H9 (cell line): ENCODE measurements at regions not wholly inside any gene's neighbourhood (a gene's known extent, or its start where the extent isn't known, plus 50 kb on each side); places are given as distances from the start of the nearest gene placed in this dataset.

Experiments used
- DNase-seq: peaks from one replicate; pipeline ENCODE4 v3.0.0-alpha.2; 2017
- H2AFZ ChIP-seq: one replicate; pipeline ENCODE4 v1.6.1; 2013; ENCODE audit warnings: mild to moderate bottlenecking, low read length, control low read depth, moderate library complexity
- H2AK5ac ChIP-seq: 2 replicates; pipeline ENCODE4 v1.6.1; 2013; ENCODE audit warnings: low read length, control low read depth, mixed read lengths; ENCODE audit not compliant: insufficient read length
- H2BK120ac ChIP-seq: one replicate; pipeline ENCODE4 v1.6.1; 2013; ENCODE audit warnings: low read depth, mild to moderate bottlenecking, low read length, control low read depth, inconsistent platforms; ENCODE audit not compliant: poor library complexity, severe bottlenecking
- H2BK12ac ChIP-seq: 2 replicates; pipeline ENCODE4 v1.6.1; 2013; ENCODE audit warnings: low read length, control low read depth, mixed read lengths, low read depth; ENCODE audit not compliant: insufficient read length
- H2BK15ac ChIP-seq: 2 replicates; pipeline ENCODE4 v1.6.1; 2013; ENCODE audit warnings: low read depth, low read length, control low read depth
- H2BK20ac ChIP-seq: one replicate; pipeline ENCODE4 v1.6.1; 2013; ENCODE audit warnings: low read depth, mild to moderate bottlenecking, low read length, control low read depth, inconsistent platforms; ENCODE audit not compliant: poor library complexity, severe bottlenecking
- H2BK5ac ChIP-seq: 2 replicates; pipeline ENCODE4 v1.6.1; 2013; ENCODE audit warnings: low read length, control low read depth, mixed read lengths; ENCODE audit not compliant: insufficient read length
- H3K14ac ChIP-seq: 2 replicates; pipeline ENCODE4 v1.6.1; 2013; ENCODE audit warnings: low read length, control low read depth; ENCODE audit not compliant: insufficient read depth
- H3K18ac ChIP-seq: 2 replicates; pipeline ENCODE4 v1.6.1; 2013; ENCODE audit warnings: low read depth, mild to moderate bottlenecking, mixed read lengths, low read length, control low read depth; ENCODE audit not compliant: insufficient read length
- H3K23ac ChIP-seq: 2 replicates; pipeline ENCODE4 v1.6.1; 2013; ENCODE audit warnings: low read length, control low read depth, mixed read lengths, low read depth; ENCODE audit not compliant: insufficient read length
- H3K23me2 ChIP-seq: 2 replicates; pipeline ENCODE4 v1.6.1; 2013; ENCODE audit warnings: low read depth, mild to moderate bottlenecking, mixed read lengths, low read length, control low read depth; ENCODE audit not compliant: insufficient read length, poor library complexity, severe bottlenecking
- H3K27ac ChIP-seq: 2 replicates; pipeline ENCODE4 v1.5.1; 2013; ENCODE audit warnings: low read length, control low read depth, mixed read lengths, low read depth; ENCODE audit not compliant: insufficient read length
- H3K27me3 ChIP-seq: 2 replicates; pipeline ENCODE4 v1.6.1; 2013; ENCODE audit warnings: low read length, control low read depth, inconsistent platforms; ENCODE audit not compliant: insufficient read depth
- H3K4ac ChIP-seq: 2 replicates; pipeline ENCODE4 v1.6.1; 2013; ENCODE audit warnings: low read depth, mild to moderate bottlenecking, control low read depth, inconsistent platforms, low read length, moderate library complexity
- H3K4me1 ChIP-seq: 2 replicates; pipeline ENCODE4 v1.6.1; 2013; ENCODE audit warnings: low read length, control low read depth, inconsistent platforms; ENCODE audit not compliant: insufficient read depth
- H3K4me2 ChIP-seq: 2 replicates; pipeline ENCODE4 v1.6.1; 2013; ENCODE audit warnings: low read length, control low read depth, mixed read lengths; ENCODE audit not compliant: insufficient read length, insufficient read depth
- H3K56ac ChIP-seq: 2 replicates; pipeline ENCODE4 v1.6.1; 2013; ENCODE audit warnings: low read depth, mild to moderate bottlenecking, mixed read lengths, low read length, control low read depth; ENCODE audit not compliant: insufficient read length
- H3K79me1 ChIP-seq: 2 replicates; pipeline ENCODE4 v1.6.1; 2013; ENCODE audit warnings: low read depth, mild to moderate bottlenecking, moderate library complexity, low read length, control low read depth, inconsistent platforms; ENCODE audit not compliant: insufficient read depth, poor library complexity, severe bottlenecking
- H3K79me2 ChIP-seq: 2 replicates; pipeline ENCODE4 v1.6.1; 2013; ENCODE audit warnings: low read length, control low read depth, inconsistent platforms; ENCODE audit not compliant: insufficient read depth
- H3K9ac ChIP-seq: 2 replicates; pipeline ENCODE4 v1.6.1; 2013; ENCODE audit warnings: low read length, control low read depth, mixed read lengths; ENCODE audit not compliant: insufficient read length; ENCODE audit errors: extremely low read depth
- H3K9me3 ChIP-seq: one replicate; pipeline ENCODE4 v1.6.1; 2013; ENCODE audit warnings: low read depth, low read length, inconsistent platforms; ENCODE audit not compliant: control insufficient read depth
- H3T11ph ChIP-seq: one replicate; pipeline ENCODE4 v1.6.1; 2013; ENCODE audit warnings: mild to moderate bottlenecking, low read length, control low read depth, inconsistent platforms
- H4K20me1 ChIP-seq: one replicate; pipeline ENCODE4 v1.6.1; 2013; ENCODE audit not compliant: control insufficient read depth, insufficient read length, insufficient read depth
- H4K5ac ChIP-seq: 2 replicates; pipeline ENCODE4 v1.6.1; 2013; ENCODE audit warnings: low read depth, mild to moderate bottlenecking, mixed read lengths, low read length, control low read depth; ENCODE audit not compliant: insufficient read length
- H4K8ac ChIP-seq: replicated peaks from 2 replicates; pipeline ENCODE4 v1.6.1; 2013; ENCODE audit warnings: low read length, control low read depth, mixed read lengths, low read depth; ENCODE audit not compliant: insufficient read length
- H4K91ac ChIP-seq: 2 replicates; pipeline ENCODE4 v1.6.1; 2013; ENCODE audit warnings: low read depth, mild to moderate bottlenecking, moderate library complexity, mixed read lengths, low read length, control low read depth; ENCODE audit not compliant: insufficient read length
- H3K27ac Mint-ChIP-seq, 3 experiments: 2 replicates in 2 of 3; 3 replicates in 1 of 3; pipeline ENCODE4 v1.8.0; 2020 to 2021; ENCODE audit warnings: mixed read lengths in 3 of 3, mild to moderate bottlenecking in 1 of 3, moderate library complexity in 1 of 3
- H3K27me3 Mint-ChIP-seq: 2 replicates; pipeline ENCODE4 v1.8.0; 2021; ENCODE audit warnings: low read depth, mild to moderate bottlenecking, moderate library complexity, mixed read lengths
- H3K36me3 Mint-ChIP-seq, 3 experiments: 2 replicates in 2 of 3; 3 replicates in 1 of 3; pipeline ENCODE4 v1.8.0; 2020 to 2021; ENCODE audit warnings: low read depth in 3 of 3, mixed read lengths in 3 of 3; ENCODE audit not compliant: insufficient read depth in 1 of 3
- H3K4me1 Mint-ChIP-seq, 2 experiments: 2 replicates each; pipeline ENCODE4 v1.8.0; 2020; ENCODE audit warnings: mixed read lengths in 2 of 2
- H3K4me3 Mint-ChIP-seq, 2 experiments: 2 replicates in 1 of 2; 3 replicates in 1 of 2; pipeline ENCODE4 v1.8.0; 2020 to 2021; ENCODE audit warnings: mild to moderate bottlenecking in 2 of 2, mixed read lengths in 2 of 2, moderate library complexity in 1 of 2
- H3K9me3 Mint-ChIP-seq, 2 experiments: 2 replicates in 1 of 2; 3 replicates in 1 of 2; pipeline ENCODE4 v1.8.0; 2020; ENCODE audit warnings: mild to moderate bottlenecking in 2 of 2, mixed read lengths in 2 of 2, moderate library complexity in 1 of 2
- TF ChIP-seq, protein P1 (sequence below): fragments of 200-600 bp; sonication (generic); conservative IDR thresholded peaks from 3 replicates; pipeline ENCODE4 v1.8.0; 2021; ENCODE audit warnings: antibody characterized with exemption, mild to moderate bottlenecking

DNA sequence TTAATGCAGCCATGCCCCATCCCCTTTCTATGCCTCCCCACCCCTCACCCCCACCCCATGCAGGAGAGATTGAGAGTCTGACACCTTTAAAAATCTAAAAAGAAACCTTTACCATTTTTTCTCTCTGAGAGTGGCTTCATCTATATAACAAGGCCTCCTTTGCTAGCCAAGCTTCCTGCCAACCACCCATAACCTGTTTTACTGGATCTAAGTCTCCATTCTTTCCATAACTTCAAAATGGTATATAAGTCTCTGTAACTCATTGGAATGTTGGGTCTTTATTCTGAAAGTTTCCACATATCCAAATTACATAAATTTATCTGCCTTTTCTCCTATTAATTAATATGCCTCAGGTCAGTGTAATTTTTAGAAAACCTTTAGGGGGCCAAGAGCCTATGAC lies 1174.0 kb downstream of the MAT2B start:
- Histone ChIP-seq H3K4me1 (peaks cover 6% of the 10 kb centered on the region; the same call in 1 of the 2 replicates), H3T11ph (no peak overlapping the region), H3K27me3 (no peaks in the 10 kb centered on the region), H3K23me2 (no peaks in the 10 kb centered on the region), H2BK12ac (no peak overlapping the region), H3K79me2 (no peaks in the 10 kb centered on the region), H3K4ac (no peak overlapping the region), H2BK15ac (no peak overlapping the region), H3K9me3 (no peaks in the 10 kb centered on the region), H4K91ac (no peak overlapping the region), H3K56ac (no peak overlapping the region), H3K9ac (no peak overlapping the region), H2BK120ac (no peak overlapping the region), H3K27ac (no peak overlapping the region), H3K23ac (no peak overlapping the region), H4K8ac (no peak overlapping the region), H4K20me1 (no peaks in the 10 kb centered on the region), H2BK20ac (no peak overlapping the region), H3K4me2 (peak overlapping the region; percentile 6), H3K79me1 (no peaks in the 10 kb centered on the region), H2AFZ (no peak overlapping the region), H2BK5ac (no peak overlapping the region), H4K5ac (no peak overlapping the region), H2AK5ac (no peak overlapping the region), H3K18ac (no peak overlapping the region), H3K14ac (no peak overlapping the region)
- Mint-ChIP-seq H3K36me3 (peaks cover 10 to 22% (median 12%) of the 10 kb centered on the region in 3 experiments), H3K4me1 (peaks cover 58 to 63% of the 10 kb centered on the region in 2 experiments), H3K9me3 (peaks cover 13 to 14% of the 10 kb centered on the region in 2 experiments), H3K27ac (peak overlapping the region in 2 of 3 experiments; percentile 92 to 99; a peak in 4 of 7 replicates), H3K4me3 (no peak overlapping the region; a peak in 1 of 5 replicates), H3K27me3 (no peaks in the 10 kb centered on the region)
- DNase-seq, result no peak
- TF ChIP-seq, protein P1, sequence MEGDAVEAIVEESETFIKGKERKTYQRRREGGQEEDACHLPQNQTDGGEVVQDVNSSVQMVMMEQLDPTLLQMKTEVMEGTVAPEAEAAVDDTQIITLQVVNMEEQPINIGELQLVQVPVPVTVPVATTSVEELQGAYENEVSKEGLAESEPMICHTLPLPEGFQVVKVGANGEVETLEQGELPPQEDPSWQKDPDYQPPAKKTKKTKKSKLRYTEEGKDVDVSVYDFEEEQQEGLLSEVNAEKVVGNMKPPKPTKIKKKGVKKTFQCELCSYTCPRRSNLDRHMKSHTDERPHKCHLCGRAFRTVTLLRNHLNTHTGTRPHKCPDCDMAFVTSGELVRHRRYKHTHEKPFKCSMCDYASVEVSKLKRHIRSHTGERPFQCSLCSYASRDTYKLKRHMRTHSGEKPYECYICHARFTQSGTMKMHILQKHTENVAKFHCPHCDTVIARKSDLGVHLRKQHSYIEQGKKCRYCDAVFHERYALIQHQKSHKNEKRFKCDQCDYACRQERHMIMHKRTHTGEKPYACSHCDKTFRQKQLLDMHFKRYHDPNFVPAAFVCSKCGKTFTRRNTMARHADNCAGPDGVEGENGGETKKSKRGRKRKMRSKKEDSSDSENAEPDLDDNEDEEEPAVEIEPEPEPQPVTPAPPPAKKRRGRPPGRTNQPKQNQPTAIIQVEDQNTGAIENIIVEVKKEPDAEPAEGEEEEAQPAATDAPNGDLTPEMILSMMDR, result no peak
